ENCODE measurements at regions not wholly inside any gene's neighbourhood (a gene's known extent, or its start where the extent isn't known, plus 50 kb on each side); places are given as distances from the start of the nearest gene placed in this dataset.
A peak's percentile ranks its signal among the peaks of the same experiment; 100 is the strongest.

GRCh38 chr3:113055961-113056360 lies 65.2 kb downstream of the GTPBP8 start:
- Histone ChIP-seq H4K20me1 (ENCODE audit: insufficient read depth) (no peaks in the 10 kb centered on the region), H3K27ac (no peak overlapping the region), H3F3A (ENCODE audit: insufficient read depth) (0 out of 2 replicates have a peak, but pooled peaks cover 5% of the 10 kb centered on the region), H3K36me3 (ENCODE audit: low read depth) (no peaks in the 10 kb centered on the region), H3K4me3 (no peak overlapping the region), H3K9me3 (ENCODE audit: low read depth) (no peaks in the 10 kb centered on the region), H3K9me2 (ENCODE audit: insufficient read depth) (no peaks in the 10 kb centered on the region), H3K79me2 (ENCODE audit: insufficient read depth) (no peaks in the 10 kb centered on the region), H3K9ac (no peak overlapping the region), H3K4me1 (ENCODE audit: insufficient read depth) (peaks cover 7% of the 10 kb centered on the region), H3K4me2 (ENCODE audit: unreplicated experiment) (no peak overlapping the region), H2AFZ (no peak overlapping the region), H3K27me3 (replicated peaks; ENCODE audit: insufficient read depth) (no peaks in the 10 kb centered on the region)
- DNase-seq, result peak; percentile 18
- WGBS, 2 experiments (ENCODE audit: low coverage in 1 of 2, low lambda C conversion rate in 2 of 2, missing lambda C conversion rate in 2 of 2), result 87% methylated on average over 5 of the region's 5 CpGs
- TF ChIP-seq EZH2 (IDR thresholded peaks at IDR 0.05; ENCODE audit: insufficient read depth, poor library complexity, severe bottlenecking) (no peak), EZH2phosphoT487 (IDR thresholded peaks at IDR 0.05; ENCODE audit: insufficient read depth, low read depth) (no peak)
- in situ Hi-C loops (cut with MboI), result loop anchor here (10.0 kb wide), 1 partner anchor 229 kb away; no protein-coding TSS in a partner anchor

- H3K27me3 ChIP-seq (replicated peaks; ENCODE audit: insufficient read depth), result no peaks in the 10 kb centered on the region
Observed at GRCh38 chr3:113057117-113057516, 66.3 kb downstream of the GTPBP8 start.

GRCh38 chr3:113058188-113058587 lies 67.4 kb downstream of the GTPBP8 start:
- H4K20me1 ChIP-seq (ENCODE audit: insufficient read depth), result no peaks in the 10 kb centered on the region
- 89 to 100% methylated on average over 3 of the region's 3 CpGs for WGBS, 2 experiments (ENCODE audit: low coverage in 1 of 2, low lambda C conversion rate in 2 of 2, missing lambda C conversion rate in 2 of 2)
- no peak for DNase-seq
- no peaks in the 10 kb centered on the region for H3K9me2 ChIP-seq (ENCODE audit: insufficient read depth)
- H3F3A ChIP-seq (ENCODE audit: insufficient read depth), result peaks cover 9% of the 10 kb centered on the region; the same call in 1 of the 2 replicates
- peaks cover 7% of the 10 kb centered on the region for H3K4me1 ChIP-seq (ENCODE audit: insufficient read depth)
- no peaks in the 10 kb centered on the region for H3K36me3 ChIP-seq (ENCODE audit: low read depth)
- in situ Hi-C loops (cut with MboI), result loop anchor here (10.0 kb wide), 1 partner anchor 227 kb away; no protein-coding TSS in a partner anchor
- H2AFZ ChIP-seq, result no peak overlapping the region
- H3K9ac ChIP-seq, result no peak overlapping the region
- no peaks in the 10 kb centered on the region for H3K9me3 ChIP-seq (ENCODE audit: low read depth)
- no peak overlapping the region for H3K4me2 ChIP-seq (ENCODE audit: unreplicated experiment)
- no peaks in the 10 kb centered on the region for H3K27me3 ChIP-seq (replicated peaks; ENCODE audit: insufficient read depth)
- TF ChIP-seq EZH2 (IDR thresholded peaks at IDR 0.05; ENCODE audit: insufficient read depth, poor library complexity, severe bottlenecking), result no peak
- no peak for TF ChIP-seq EZH2phosphoT487 (IDR thresholded peaks at IDR 0.05; ENCODE audit: insufficient read depth, low read depth)
- no peak overlapping the region for H3K4me3 ChIP-seq
- H3K27ac ChIP-seq, result no peak overlapping the region
- no peaks in the 10 kb centered on the region for H3K79me2 ChIP-seq (ENCODE audit: insufficient read depth)

More at GRCh38 chr3:113057117-113057516, 66.3 kb downstream of the GTPBP8 start:
- in situ Hi-C loops (cut with MboI), result loop anchor here (10.0 kb wide), 1 partner anchor 228 kb away; no protein-coding TSS in a partner anchor
- Histone ChIP-seq H3K9me3 (ENCODE audit: low read depth) (no peaks in the 10 kb centered on the region), H3K27ac (no peak overlapping the region), H2AFZ (no peak overlapping the region), H3K4me2 (ENCODE audit: unreplicated experiment) (no peak overlapping the region), H3K9me2 (ENCODE audit: insufficient read depth) (no peaks in the 10 kb centered on the region), H3K4me1 (ENCODE audit: insufficient read depth) (peaks cover 7% of the 10 kb centered on the region), H3K36me3 (ENCODE audit: low read depth) (no peaks in the 10 kb centered on the region), H3K4me3 (no peak overlapping the region), H3K79me2 (ENCODE audit: insufficient read depth) (no peaks in the 10 kb centered on the region), H3F3A (ENCODE audit: insufficient read depth) (0 out of 2 replicates have a peak, but pooled peaks cover 5% of the 10 kb centered on the region), H4K20me1 (ENCODE audit: insufficient read depth) (no peaks in the 10 kb centered on the region), H3K9ac (no peak overlapping the region)
- 65 to 75% methylated on average over 3 of the region's 3 CpGs for WGBS, 2 experiments (ENCODE audit: low coverage in 1 of 2, low lambda C conversion rate in 2 of 2, missing lambda C conversion rate in 2 of 2)
- no peak for TF ChIP-seq EZH2phosphoT487 (IDR thresholded peaks at IDR 0.05; ENCODE audit: insufficient read depth, low read depth)
- TF ChIP-seq EZH2 (IDR thresholded peaks at IDR 0.05; ENCODE audit: insufficient read depth, poor library complexity, severe bottlenecking), result no peak
- DNase-seq, result no peak

- Histone ChIP-seq H3K27ac (no peak overlapping the region), H2AFZ (no peak overlapping the region), H3K4me1 (ENCODE audit: insufficient read depth) (no peaks in the 10 kb centered on the region), H3K4me3 (no peak overlapping the region), H3K36me3 (ENCODE audit: low read depth) (no peaks in the 10 kb centered on the region), H3K4me2 (ENCODE audit: unreplicated experiment) (no peak overlapping the region), H3K27me3 (replicated peaks; ENCODE audit: insufficient read depth) (no peaks in the 10 kb centered on the region), H4K20me1 (ENCODE audit: insufficient read depth) (no peaks in the 10 kb centered on the region), H3K9ac (no peak overlapping the region), H3K79me2 (ENCODE audit: insufficient read depth) (no peaks in the 10 kb centered on the region), H3F3A (ENCODE audit: insufficient read depth) (peaks cover 9% of the 10 kb centered on the region; the same call in 1 of the 2 replicates), H3K9me2 (ENCODE audit: insufficient read depth) (no peaks in the 10 kb centered on the region), H3K9me3 (ENCODE audit: low read depth) (no peaks in the 10 kb centered on the region)
- no peak for TF ChIP-seq EZH2phosphoT487 (IDR thresholded peaks at IDR 0.05; ENCODE audit: insufficient read depth, low read depth)
- TF ChIP-seq EZH2 (IDR thresholded peaks at IDR 0.05; ENCODE audit: insufficient read depth, poor library complexity, severe bottlenecking), result no peak
- no peak for DNase-seq
- in situ Hi-C loops (cut with MboI), result no loop called here
Observed at GRCh38 chr3:113062705-113063104, 71.9 kb downstream of the GTPBP8 start.

All from GM23248 (cell line).